Right lobe of liver (tissue), 4 donors: ENCODE measurements at regions not wholly inside any gene's neighbourhood (a gene's known extent, or its start where the extent isn't known, plus 50 kb on each side); places are given as distances from the start of the nearest gene placed in this dataset.

Source experiments
- POLR2A ChIP-seq: fragments of 450-650 bp; IDR thresholded peaks from one replicate; pipeline ENCODE4 v1.6.1; 2017; ENCODE audit warnings: antibody characterized with exemption, mild to moderate bottlenecking
- TF ChIP-seq, protein P1 (sequence below), 4 donors: fragments of 200-600 bp in 3 of 4; fragments of 450-650 bp in 1 of 4; IDR thresholded peaks; one replicate each; pipeline versions ENCODE4 v1.5.1 to v1.8.0; 2016 to 2022; ENCODE audit warnings: antibody characterized with exemption in 4 of 4, mild to moderate bottlenecking in 2 of 4
- donor health status: DM: no; HTN: no; CAD: no.
- donor health status: DM: no; HTN: no; CAD: no.
- donor health status: DM: no; HTN: yes; CAD: no.

DNA sequence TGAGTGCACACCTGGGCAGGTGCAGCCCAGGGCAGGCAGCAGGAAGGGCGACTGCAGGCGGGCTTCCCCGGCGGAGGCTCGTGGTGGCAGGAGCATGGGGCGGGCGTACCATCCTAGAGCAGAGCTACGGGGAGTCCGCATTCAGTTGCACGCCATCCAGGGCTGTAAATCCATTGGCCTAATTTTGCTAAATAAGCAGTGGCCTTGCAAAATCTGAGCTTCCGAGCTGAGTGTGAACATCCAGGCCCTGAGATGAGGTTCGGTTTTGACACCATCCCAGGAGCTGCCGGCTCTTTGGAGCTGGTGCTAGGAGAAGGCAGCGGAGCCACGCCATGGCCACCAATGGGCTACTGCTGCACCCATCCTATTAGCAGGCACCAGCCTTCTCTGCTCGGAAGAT, 664.8 kb downstream of the BRD1 start:
- TF ChIP-seq, protein P1, sequence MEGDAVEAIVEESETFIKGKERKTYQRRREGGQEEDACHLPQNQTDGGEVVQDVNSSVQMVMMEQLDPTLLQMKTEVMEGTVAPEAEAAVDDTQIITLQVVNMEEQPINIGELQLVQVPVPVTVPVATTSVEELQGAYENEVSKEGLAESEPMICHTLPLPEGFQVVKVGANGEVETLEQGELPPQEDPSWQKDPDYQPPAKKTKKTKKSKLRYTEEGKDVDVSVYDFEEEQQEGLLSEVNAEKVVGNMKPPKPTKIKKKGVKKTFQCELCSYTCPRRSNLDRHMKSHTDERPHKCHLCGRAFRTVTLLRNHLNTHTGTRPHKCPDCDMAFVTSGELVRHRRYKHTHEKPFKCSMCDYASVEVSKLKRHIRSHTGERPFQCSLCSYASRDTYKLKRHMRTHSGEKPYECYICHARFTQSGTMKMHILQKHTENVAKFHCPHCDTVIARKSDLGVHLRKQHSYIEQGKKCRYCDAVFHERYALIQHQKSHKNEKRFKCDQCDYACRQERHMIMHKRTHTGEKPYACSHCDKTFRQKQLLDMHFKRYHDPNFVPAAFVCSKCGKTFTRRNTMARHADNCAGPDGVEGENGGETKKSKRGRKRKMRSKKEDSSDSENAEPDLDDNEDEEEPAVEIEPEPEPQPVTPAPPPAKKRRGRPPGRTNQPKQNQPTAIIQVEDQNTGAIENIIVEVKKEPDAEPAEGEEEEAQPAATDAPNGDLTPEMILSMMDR (IDR thresholded peaks at IDR 0.05) = no peak
- TF ChIP-seq POLR2A = no peak
